SK-N-SH (cell line): ENCODE measurements at regions not wholly inside any gene's neighbourhood (a gene's known extent, or its start where the extent isn't known, plus 50 kb on each side); places are given as distances from the start of the nearest gene placed in this dataset.

ENCODE experiments used
- CTCF ChIA-PET: fragments of 300-600, 350-600 bp; formaldehyde crosslinking; extraction: SDS; loops from one replicate; lab custom pipeline; 2021; lab: Yijun Ruan, JAX
- POLR2A ChIA-PET: fragments of 350-600 bp; sonication (Branson Sonifier 250); formaldehyde crosslinking; extraction: SDS; loops from one replicate; lab custom pipeline; 2020; ENCODE audit warnings: antibody characterized with exemption, inconsistent platforms; lab: Yijun Ruan, JAX
- DNase-seq: peaks from one replicate; pipeline ENCODE4 v3.0.0; 2012
- H2AFZ ChIP-seq: fragments of 200-600 bp; sonication (generic); 2 replicates; pipeline ENCODE4 v1.8.1; 2016; ENCODE audit warnings: antibody characterized with exemption, mild to moderate bottlenecking, low read depth
- H3F3A ChIP-seq: fragments of 200-600 bp; sonication (generic); replicated peaks from 2 replicates; pipeline ENCODE3; 2016; ENCODE audit warnings: antibody characterized with exemption, mild to moderate bottlenecking; ENCODE audit not compliant: insufficient read depth
- H3K27ac ChIP-seq, 2 experiments: fragments of 200-500 bp in 1 of 2; fragments of 200-600 bp in 1 of 2; sonication (Bioruptor generic) in 1 of 2; sonication (generic), shearing (Covaris generic) in 1 of 2; 2 replicates each; pipeline versions ENCODE4 v1.5.1 to v1.6.1; 2014 to 2016; ENCODE audit warnings: low read depth in 2 of 2, inconsistent platforms in 1 of 2, low read length in 1 of 2, mild to moderate bottlenecking in 1 of 2, mixed read lengths in 1 of 2
- H3K27me3 ChIP-seq: fragments of 200-600 bp; sonication (generic), shearing (Covaris generic); 2 replicates; pipeline ENCODE4 v1.6.1; 2016; ENCODE audit warnings: mixed run types; ENCODE audit not compliant: insufficient read depth
- H3K36me3 ChIP-seq, 2 experiments: fragments of 200-500 bp in 1 of 2; fragments of 200-600 bp in 1 of 2; sonication (Bioruptor generic) in 1 of 2; sonication (generic) in 1 of 2; replicated peaks in 1 of 2; 2 replicates each; pipeline versions ENCODE3 to v1.5.1; 2014 to 2016; ENCODE audit warnings: low read length in 1 of 2, mild to moderate bottlenecking in 1 of 2; ENCODE audit not compliant: insufficient read depth in 2 of 2, control insufficient read depth in 1 of 2
- H3K4me1 ChIP-seq, 2 experiments: fragments of 200-500 bp in 1 of 2; fragments of 200-600 bp in 1 of 2; sonication (Bioruptor generic) in 1 of 2; sonication (generic), shearing (Covaris generic) in 1 of 2; 2 replicates each; pipeline versions ENCODE4 v1.5.1 to v1.6.1; 2014 to 2016; ENCODE audit warnings: low read depth in 1 of 2, low read length in 1 of 2, mixed run types in 1 of 2; ENCODE audit not compliant: insufficient read depth in 2 of 2, control insufficient read depth in 1 of 2
- H3K4me2 ChIP-seq: fragments of 200-600 bp; sonication (generic), shearing (Covaris generic); 2 replicates; pipeline ENCODE4 v1.6.1; 2017; ENCODE audit warnings: mixed run types
- H3K4me3 ChIP-seq, 2 experiments: fragments of 200-500 bp in 1 of 2; fragments of 200-600 bp in 1 of 2; sonication (Bioruptor generic) in 1 of 2; sonication (generic), shearing (Covaris generic) in 1 of 2; 2 replicates each; pipeline versions ENCODE4 v1.5.1 to v1.8.1; 2014 to 2016; ENCODE audit warnings: low read depth in 2 of 2, inconsistent platforms in 1 of 2, low read length in 1 of 2, mild to moderate bottlenecking in 1 of 2, mixed read lengths in 1 of 2, moderate library complexity in 1 of 2
- H3K79me2 ChIP-seq: fragments of 200-600 bp; sonication (generic); 2 replicates; pipeline ENCODE4 v1.8.1; 2017; ENCODE audit warnings: mild to moderate bottlenecking; ENCODE audit not compliant: insufficient read depth
- H3K9ac ChIP-seq: fragments of 200-600 bp; sonication (generic); 2 replicates; pipeline ENCODE4 v1.6.1; 2017; ENCODE audit warnings: mixed run types
- H3K9me2 ChIP-seq: fragments of 200-600 bp; sonication (generic); 2 replicates; pipeline ENCODE4 v1.6.1; 2017; ENCODE audit warnings: mixed run types
- H3K9me3 ChIP-seq: fragments of 200-600 bp; sonication (generic); 2 replicates; pipeline ENCODE4 v1.6.1; 2017; ENCODE audit warnings: mixed run types, mild to moderate bottlenecking, moderate library complexity
- H4K20me1 ChIP-seq: fragments of 200-600 bp; sonication (generic); 2 replicates; pipeline ENCODE4 v1.6.1; 2017; ENCODE audit warnings: mild to moderate bottlenecking, mixed run types; ENCODE audit not compliant: insufficient read depth
- CHD2 ChIP-seq: fragments of 150-350 bp; IDR thresholded peaks from 2 replicates; pipeline ENCODE4 v1.6.1; 2018; ENCODE audit warnings: low read length; ENCODE audit not compliant: partially characterized antibody
- FOSL2 ChIP-seq: IDR thresholded peaks from 2 replicates; pipeline ENCODE4 v1.4.0; 2012; ENCODE audit warnings: low read depth, mild to moderate bottlenecking, moderate library complexity, borderline replicate concordance
- GABPA ChIP-seq: IDR thresholded peaks from 2 replicates; pipeline ENCODE4 v1.4.0; 2012; ENCODE audit warnings: low read depth, mild to moderate bottlenecking
- GATA2 ChIP-seq: sonication (generic); formaldehyde crosslinking; IDR thresholded peaks from 2 replicates; pipeline ENCODE4 v1.5.0; 2020; ENCODE audit warnings: mild to moderate bottlenecking, missing genetic modification reagents
- MAX ChIP-seq: IDR thresholded peaks from 2 replicates; pipeline ENCODE4 v1.4.0; 2012; ENCODE audit warnings: low read depth
- MXI1 ChIP-seq: IDR thresholded peaks from 2 replicates; pipeline ENCODE4 v1.6.1; 2012; ENCODE audit warnings: mild to moderate bottlenecking, low read depth, low read length, improper control_type of control experiment
- RCOR1 ChIP-seq: fragments of 150-350 bp; IDR thresholded peaks from 2 replicates; pipeline ENCODE4 v1.6.1; 2017; ENCODE audit warnings: antibody characterized with exemption, low read length
- TEAD4 ChIP-seq: IDR thresholded peaks from 2 replicates; pipeline ENCODE4 v1.4.0; 2012; ENCODE audit warnings: mild to moderate bottlenecking, borderline replicate concordance; ENCODE audit not compliant: insufficient read depth
- YY1 ChIP-seq: IDR thresholded peaks from 2 replicates; pipeline ENCODE4 v1.4.0; 2012; ENCODE audit warnings: low read depth, mild to moderate bottlenecking
- ZBTB33 ChIP-seq: IDR thresholded peaks from 2 replicates; pipeline ENCODE4 v1.4.0; 2012; ENCODE audit warnings: low read depth, borderline replicate concordance
- WGBS: methylation state at CpG from one replicate; pipeline ENCODE4 v1.1.6; 2017; ENCODE audit warnings: low lambda C conversion rate; 5-methylcytosine and 5-hydroxymethylcytosine counted together

GRCh38 chr7:83827036-83827435, 178.1 kb upstream of the SEMA3E start:
- no peak overlapping the region for H3K4me2 ChIP-seq
- CTCF ChIA-PET = interaction anchor here (1.0 kb wide), 1 partner anchor 11 kb away, joined by 3 read pairs; no protein-coding TSS in a partner anchor
- no peaks in the 10 kb centered on the region for H3K9me3 ChIP-seq
- no peaks in the 10 kb centered on the region for H3K9me2 ChIP-seq
- H3K9ac ChIP-seq = no peak overlapping the region
- no peak for DNase-seq
- no peaks in the 10 kb centered on the region for H3K79me2 ChIP-seq
- no peak overlapping the region for H2AFZ ChIP-seq
- no peak overlapping the region for H3K4me3 ChIP-seq
- no peaks in the 10 kb centered on the region for H3K27me3 ChIP-seq
- H3F3A ChIP-seq = peaks cover 12% of the 10 kb centered on the region
- no peaks in the 10 kb centered on the region for H4K20me1 ChIP-seq
- WGBS = 89% methylated on average over 4 of the region's 4 CpGs
- POLR2A ChIA-PET = no interaction called here
- peaks cover 0 to 6% of the 10 kb centered on the region in 2 experiments; a peak in 1 of 4 replicates for H3K4me1 ChIP-seq
- H3K36me3 ChIP-seq = no peaks in the 10 kb centered on the region
- TF ChIP-seq FOSL2 (no peak), ZBTB33 (no peak), YY1 (no peak), RCOR1 (no peak), MXI1 (no peak), GATA2 (CRISPR knock-in tag) (no peak), GABPA (no peak), CHD2 (no peak)
- no peak overlapping the region for H3K27ac ChIP-seq

- CTCF ChIA-PET = no interaction called here
- Histone ChIP-seq H3K9ac (no peak overlapping the region), H3K36me3 (no peaks in the 10 kb centered on the region), H3K27ac (peak overlapping the region in 1 of 2 experiments; percentile 4; a peak in 2 of 4 replicates), H3K9me2 (no peaks in the 10 kb centered on the region), H3K79me2 (no peaks in the 10 kb centered on the region), H3K9me3 (no peaks in the 10 kb centered on the region), H3K4me2 (no peak overlapping the region), H4K20me1 (no peaks in the 10 kb centered on the region), H2AFZ (peak overlapping the region; percentile 8; the same call in 1 of the 2 replicates), H3K4me3 (no peak overlapping the region), H3F3A (peaks cover 12% of the 10 kb centered on the region), H3K4me1 (peaks cover 0 to 6% of the 10 kb centered on the region in 2 experiments; a peak in 1 of 4 replicates), H3K27me3 (no peaks in the 10 kb centered on the region)
- 55% methylated on average over 2 of the region's 2 CpGs for WGBS
- no peak for TF ChIP-seq TEAD4
- POLR2A ChIA-PET = no interaction called here
- DNase-seq = no peak
Measured at GRCh38 chr7:83824214-83824613, 175.3 kb upstream of the SEMA3E start.

- Histone ChIP-seq H3K36me3 (no peaks in the 10 kb centered on the region), H3K9me3 (no peaks in the 10 kb centered on the region), H3F3A (peaks cover 12% of the 10 kb centered on the region), H3K4me3 (no peak overlapping the region), H3K4me1 (peaks cover 0 to 6% of the 10 kb centered on the region in 2 experiments; a peak in 1 of 4 replicates), H3K27me3 (no peaks in the 10 kb centered on the region), H4K20me1 (no peaks in the 10 kb centered on the region), H2AFZ (no peak overlapping the region), H3K79me2 (no peaks in the 10 kb centered on the region), H3K9ac (no peak overlapping the region), H3K9me2 (no peaks in the 10 kb centered on the region), H3K4me2 (no peak overlapping the region), H3K27ac (no peak overlapping the region)
- DNase-seq = no peak
- TF ChIP-seq MAX = no peak
- CTCF ChIA-PET = interaction anchor here (0.6 to 0.9 kb wide), 2 partner anchors 84 to 238 kb away, joined by 3 read pairs; no protein-coding TSS in a partner anchor
- WGBS = 64% methylated on average over 3 of the region's 3 CpGs
- POLR2A ChIA-PET = no interaction called here
Measured at GRCh38 chr7:83821866-83822265, 172.9 kb upstream of the SEMA3E start.
